ENCODE measurements at regions not wholly inside any gene's neighbourhood (a gene's known extent, or its start where the extent isn't known, plus 50 kb on each side); places are given as distances from the start of the nearest gene placed in this dataset.

DNA sequence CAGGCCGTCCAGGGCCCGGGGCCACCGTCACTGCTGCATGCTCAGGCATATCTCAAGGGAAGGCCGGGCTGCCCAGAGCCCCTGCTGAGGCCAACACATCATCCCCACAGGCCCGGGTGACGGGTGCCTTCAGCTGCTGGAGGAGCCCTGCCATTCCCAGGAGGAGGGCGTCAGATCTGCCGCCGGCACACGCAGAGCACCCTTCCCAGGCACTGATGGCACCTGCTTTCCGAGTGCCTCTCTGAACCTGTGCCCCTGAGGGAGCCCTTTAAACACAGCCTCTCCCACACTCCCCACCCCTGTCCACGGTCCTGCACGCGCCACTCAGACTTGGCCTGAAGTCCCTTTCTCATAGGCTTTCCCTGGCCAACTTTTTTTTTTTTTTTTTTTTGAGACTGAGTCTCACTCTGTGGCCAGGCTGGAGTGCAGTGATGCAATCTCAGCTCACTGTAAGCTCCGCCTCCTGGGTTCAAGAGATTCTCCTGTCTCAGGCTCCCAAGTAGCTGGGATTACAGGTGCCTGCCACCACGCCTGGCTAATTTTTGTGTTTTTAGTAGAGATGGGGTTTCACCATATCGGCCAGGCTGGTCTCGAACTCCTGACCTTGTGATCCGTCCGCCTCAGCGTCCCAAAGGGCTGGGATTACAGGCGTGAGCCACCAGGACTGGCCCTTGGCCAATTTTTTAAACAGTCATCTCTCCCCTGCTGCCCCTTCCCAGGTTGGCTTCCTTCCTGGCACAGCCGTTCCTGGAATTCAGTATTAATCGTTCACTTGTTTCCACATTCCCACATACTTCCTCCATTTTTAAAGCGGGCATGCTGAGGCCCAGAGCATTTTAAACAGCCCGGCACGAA, 211.7 kb downstream of the NDUFA10 start:
- Histone ChIP-seq H3K27ac (ENCODE audit: low read depth in 1 of 2, low read length in 2 of 2) (no peak overlapping the region), H3K4me3 (ENCODE audit: low read depth in 1 of 3, low read length in 3 of 3) (no peak overlapping the region), H3K36me3 (ENCODE audit: control insufficient read depth in 4 of 4, insufficient read depth in 3 of 4, low read depth in 1 of 4, low read length in 3 of 4) (no peaks in the 10 kb centered on the region), H3K9ac (ENCODE audit: low read depth in 1 of 2, low read length in 2 of 2) (no peak overlapping the region), H3K27me3 (ENCODE audit: control insufficient read depth in 4 of 4, insufficient read depth in 4 of 4, low read length in 3 of 4) (no peaks in the 10 kb centered on the region), H3K4me1 (ENCODE audit: control insufficient read depth in 4 of 4, insufficient read depth in 4 of 4, low read length in 3 of 4) (no peaks in the 10 kb centered on the region), H3K9me3 (ENCODE audit: control insufficient read depth in 4 of 4, low read length in 3 of 4) (no peaks in the 10 kb centered on the region)
- DNase-seq (ENCODE audit: low spot score), result no peak
- TF ChIP-seq, protein P1, sequence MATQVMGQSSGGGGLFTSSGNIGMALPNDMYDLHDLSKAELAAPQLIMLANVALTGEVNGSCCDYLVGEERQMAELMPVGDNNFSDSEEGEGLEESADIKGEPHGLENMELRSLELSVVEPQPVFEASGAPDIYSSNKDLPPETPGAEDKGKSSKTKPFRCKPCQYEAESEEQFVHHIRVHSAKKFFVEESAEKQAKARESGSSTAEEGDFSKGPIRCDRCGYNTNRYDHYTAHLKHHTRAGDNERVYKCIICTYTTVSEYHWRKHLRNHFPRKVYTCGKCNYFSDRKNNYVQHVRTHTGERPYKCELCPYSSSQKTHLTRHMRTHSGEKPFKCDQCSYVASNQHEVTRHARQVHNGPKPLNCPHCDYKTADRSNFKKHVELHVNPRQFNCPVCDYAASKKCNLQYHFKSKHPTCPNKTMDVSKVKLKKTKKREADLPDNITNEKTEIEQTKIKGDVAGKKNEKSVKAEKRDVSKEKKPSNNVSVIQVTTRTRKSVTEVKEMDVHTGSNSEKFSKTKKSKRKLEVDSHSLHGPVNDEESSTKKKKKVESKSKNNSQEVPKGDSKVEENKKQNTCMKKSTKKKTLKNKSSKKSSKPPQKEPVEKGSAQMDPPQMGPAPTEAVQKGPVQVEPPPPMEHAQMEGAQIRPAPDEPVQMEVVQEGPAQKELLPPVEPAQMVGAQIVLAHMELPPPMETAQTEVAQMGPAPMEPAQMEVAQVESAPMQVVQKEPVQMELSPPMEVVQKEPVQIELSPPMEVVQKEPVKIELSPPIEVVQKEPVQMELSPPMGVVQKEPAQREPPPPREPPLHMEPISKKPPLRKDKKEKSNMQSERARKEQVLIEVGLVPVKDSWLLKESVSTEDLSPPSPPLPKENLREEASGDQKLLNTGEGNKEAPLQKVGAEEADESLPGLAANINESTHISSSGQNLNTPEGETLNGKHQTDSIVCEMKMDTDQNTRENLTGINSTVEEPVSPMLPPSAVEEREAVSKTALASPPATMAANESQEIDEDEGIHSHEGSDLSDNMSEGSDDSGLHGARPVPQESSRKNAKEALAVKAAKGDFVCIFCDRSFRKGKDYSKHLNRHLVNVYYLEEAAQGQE (IDR thresholded peaks at IDR 0.05), result no peak
- TF ChIP-seq, protein P2, sequence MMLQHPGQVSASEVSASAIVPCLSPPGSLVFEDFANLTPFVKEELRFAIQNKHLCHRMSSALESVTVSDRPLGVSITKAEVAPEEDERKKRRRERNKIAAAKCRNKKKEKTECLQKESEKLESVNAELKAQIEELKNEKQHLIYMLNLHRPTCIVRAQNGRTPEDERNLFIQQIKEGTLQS (IDR thresholded peaks at IDR 0.05), result no peak
- no peak for TF ChIP-seq GABPA (IDR thresholded peaks at IDR 0.05 in 1 of 2, conservative IDR thresholded peaks at IDR 0.05 in 1 of 2)
- TF ChIP-seq FOXA1 (IDR thresholded peaks at IDR 0.05), result no peak
- no peak for TF ChIP-seq SP1 (IDR thresholded peaks at IDR 0.05)
- no peak for TF ChIP-seq RXRA (IDR thresholded peaks at IDR 0.05)
- TF ChIP-seq TAF1 (conservative IDR thresholded peaks at IDR 0.05), result no peak
- WGBS, result 83% methylated on average over 27 of the region's 27 CpGs

DNA sequence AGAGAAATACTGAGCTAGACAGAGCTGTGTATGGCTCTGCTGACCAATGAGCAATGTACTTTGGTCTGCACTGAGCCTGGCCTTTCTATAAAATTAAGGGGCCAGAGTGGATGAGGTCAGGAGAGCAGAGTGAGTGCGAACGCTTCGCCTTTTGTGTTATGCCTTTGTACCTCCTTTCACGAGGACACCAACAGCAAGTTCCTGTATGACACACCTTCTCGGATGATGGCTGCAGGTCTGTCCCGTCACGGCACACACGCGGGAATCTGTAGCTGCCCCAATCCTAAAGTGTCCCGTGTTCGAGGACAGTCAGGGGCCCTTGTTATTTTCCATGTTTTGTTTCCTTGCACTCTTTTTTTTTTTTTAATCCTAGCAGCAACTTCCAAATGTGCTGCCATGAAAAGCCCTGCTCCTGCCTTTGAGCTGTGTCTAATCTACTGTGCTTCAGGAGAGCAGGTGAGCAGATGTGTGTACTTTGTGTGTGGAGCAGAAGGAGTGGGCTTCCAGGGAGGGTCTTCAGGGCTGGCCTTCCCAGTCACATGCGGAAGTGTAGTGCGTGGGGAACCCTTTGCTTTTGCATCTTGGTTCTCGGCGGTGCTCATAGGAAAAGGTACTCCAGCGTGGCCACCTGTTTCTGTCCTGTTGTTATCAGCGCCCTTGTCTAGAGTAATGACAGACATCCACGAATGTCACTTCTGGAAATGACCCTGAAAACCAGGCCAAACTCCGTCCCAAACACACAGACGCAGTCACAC, 213.2 kb downstream of the NDUFA10 start:
- Histone ChIP-seq H3K9ac (ENCODE audit: low read depth in 1 of 2, low read length in 2 of 2) (no peak overlapping the region), H3K9me3 (ENCODE audit: control insufficient read depth in 4 of 4, low read length in 3 of 4) (no peaks in the 10 kb centered on the region), H3K4me3 (ENCODE audit: low read depth in 1 of 3, low read length in 3 of 3) (no peak overlapping the region), H3K36me3 (ENCODE audit: control insufficient read depth in 4 of 4, insufficient read depth in 3 of 4, low read depth in 1 of 4, low read length in 3 of 4) (no peaks in the 10 kb centered on the region), H3K27ac (ENCODE audit: low read depth in 1 of 2, low read length in 2 of 2) (no peak overlapping the region), H3K27me3 (ENCODE audit: control insufficient read depth in 4 of 4, insufficient read depth in 4 of 4, low read length in 3 of 4) (no peaks in the 10 kb centered on the region), H3K4me1 (ENCODE audit: control insufficient read depth in 4 of 4, insufficient read depth in 4 of 4, low read length in 3 of 4) (no peaks in the 10 kb centered on the region)
- 91% methylated on average over 20 of the region's 20 CpGs for WGBS
- no peak for DNase-seq (ENCODE audit: low spot score)
- TF ChIP-seq, protein P3, sequence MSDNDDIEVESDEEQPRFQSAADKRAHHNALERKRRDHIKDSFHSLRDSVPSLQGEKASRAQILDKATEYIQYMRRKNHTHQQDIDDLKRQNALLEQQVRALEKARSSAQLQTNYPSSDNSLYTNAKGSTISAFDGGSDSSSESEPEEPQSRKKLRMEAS (IDR thresholded peaks at IDR 0.05), result no peak
- TF ChIP-seq RXRA (IDR thresholded peaks at IDR 0.05) (no peak), RAD21 (IDR thresholded peaks at IDR 0.05) (no peak), EGR1 (IDR thresholded peaks at IDR 0.05; ENCODE audit: low read depth in 2 of 2) (no peak), GABPA (IDR thresholded peaks at IDR 0.05 in 1 of 2, conservative IDR thresholded peaks at IDR 0.05 in 1 of 2) (no peak), HNF4A (conservative IDR thresholded peaks at IDR 0.05) (no peak), FOXA1 (IDR thresholded peaks at IDR 0.05) (no peak), YY1 (IDR thresholded peaks at IDR 0.05) (no peak), JUND (IDR thresholded peaks at IDR 0.05) (no peak)
- TF ChIP-seq, protein P1 (IDR thresholded peaks at IDR 0.05), result no peak
- TF ChIP-seq, protein P2 (IDR thresholded peaks at IDR 0.05), result no peak
- TF ChIP-seq, protein P4, sequence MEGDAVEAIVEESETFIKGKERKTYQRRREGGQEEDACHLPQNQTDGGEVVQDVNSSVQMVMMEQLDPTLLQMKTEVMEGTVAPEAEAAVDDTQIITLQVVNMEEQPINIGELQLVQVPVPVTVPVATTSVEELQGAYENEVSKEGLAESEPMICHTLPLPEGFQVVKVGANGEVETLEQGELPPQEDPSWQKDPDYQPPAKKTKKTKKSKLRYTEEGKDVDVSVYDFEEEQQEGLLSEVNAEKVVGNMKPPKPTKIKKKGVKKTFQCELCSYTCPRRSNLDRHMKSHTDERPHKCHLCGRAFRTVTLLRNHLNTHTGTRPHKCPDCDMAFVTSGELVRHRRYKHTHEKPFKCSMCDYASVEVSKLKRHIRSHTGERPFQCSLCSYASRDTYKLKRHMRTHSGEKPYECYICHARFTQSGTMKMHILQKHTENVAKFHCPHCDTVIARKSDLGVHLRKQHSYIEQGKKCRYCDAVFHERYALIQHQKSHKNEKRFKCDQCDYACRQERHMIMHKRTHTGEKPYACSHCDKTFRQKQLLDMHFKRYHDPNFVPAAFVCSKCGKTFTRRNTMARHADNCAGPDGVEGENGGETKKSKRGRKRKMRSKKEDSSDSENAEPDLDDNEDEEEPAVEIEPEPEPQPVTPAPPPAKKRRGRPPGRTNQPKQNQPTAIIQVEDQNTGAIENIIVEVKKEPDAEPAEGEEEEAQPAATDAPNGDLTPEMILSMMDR (IDR thresholded peaks at IDR 0.05; ENCODE audit: low read depth, low read length, missing input control), result no peak

All from liver (tissue), 8 donors.